ENCODE measurements at regions not wholly inside any gene's neighbourhood (a gene's known extent, or its start where the extent isn't known, plus 50 kb on each side); places are given as distances from the start of the nearest gene placed in this dataset.

DNA sequence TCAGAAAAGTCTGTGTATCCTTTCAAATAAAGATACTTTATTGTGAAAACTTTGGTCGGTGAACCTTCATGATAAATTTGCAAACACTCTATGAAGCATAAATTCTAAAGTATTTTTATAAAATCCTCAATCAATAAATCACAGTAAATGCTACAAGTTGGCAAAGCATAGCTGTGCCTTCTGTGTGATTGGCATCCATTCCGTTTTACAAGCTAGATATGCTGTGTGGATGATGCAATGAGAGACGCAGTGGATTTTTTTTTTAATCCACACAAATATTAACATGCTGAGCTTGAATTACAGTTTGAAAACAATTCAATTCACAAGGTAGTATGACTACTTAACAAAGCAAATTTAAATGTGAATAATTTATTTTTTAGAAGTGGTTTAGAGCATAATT, 937.2 kb downstream of the ZPLD1 start:
- no peak overlapping the region for H3K4me2 ChIP-seq (ENCODE audit: insufficient read depth, low read length)
- H3K4me1 ChIP-seq (ENCODE audit: insufficient read depth, low read length): no peaks in the 10 kb centered on the region
- H3K27me3 ChIP-seq (ENCODE audit: insufficient read depth, low read length): no peaks in the 10 kb centered on the region
- no peak overlapping the region for H3K4me3 ChIP-seq (ENCODE audit: insufficient read depth, low read length)
- no peaks in the 10 kb centered on the region for H4K20me1 ChIP-seq (ENCODE audit: insufficient read depth, low read length)
- H3K79me2 ChIP-seq (ENCODE audit: insufficient read depth, low read length): no peaks in the 10 kb centered on the region
- no peak for TF ChIP-seq CTCF (IDR thresholded peaks at IDR 0.05; ENCODE audit: extremely low read depth, low read depth, low read length)
- no peak for DNase-seq (ENCODE audit: insufficient read length, low spot score, missing footprints)
- no peaks in the 10 kb centered on the region for H3K9me3 ChIP-seq (ENCODE audit: low read depth, low read length)
- no peaks in the 10 kb centered on the region for H3K36me3 ChIP-seq (ENCODE audit: insufficient read depth, low read length)
- H3K27ac ChIP-seq (ENCODE audit: low read depth, low read length): no peak overlapping the region
- H2AFZ ChIP-seq (ENCODE audit: low read length): no peak overlapping the region

- no peak overlapping the region for H3K4me3 ChIP-seq (ENCODE audit: insufficient read depth, low read length)
- TF ChIP-seq CTCF (IDR thresholded peaks at IDR 0.05; ENCODE audit: extremely low read depth, low read depth, low read length): no peak
- H4K20me1 ChIP-seq (ENCODE audit: insufficient read depth, low read length): no peaks in the 10 kb centered on the region
- H3K36me3 ChIP-seq (ENCODE audit: insufficient read depth, low read length): no peaks in the 10 kb centered on the region
- no peak overlapping the region for H3K4me2 ChIP-seq (ENCODE audit: insufficient read depth, low read length)
- H3K27ac ChIP-seq (ENCODE audit: low read depth, low read length): no peak overlapping the region
- no peaks in the 10 kb centered on the region for H3K9me3 ChIP-seq (ENCODE audit: low read depth, low read length)
- no peaks in the 10 kb centered on the region for H3K4me1 ChIP-seq (ENCODE audit: insufficient read depth, low read length)
- H3K79me2 ChIP-seq (ENCODE audit: insufficient read depth, low read length): no peaks in the 10 kb centered on the region
- H2AFZ ChIP-seq (ENCODE audit: low read length): no peak overlapping the region
- DNase-seq (ENCODE audit: insufficient read length, low spot score, missing footprints): no peak
- no peaks in the 10 kb centered on the region for H3K27me3 ChIP-seq (ENCODE audit: insufficient read depth, low read length)
These were observed 945.6 kb downstream of the ZPLD1 start for GRCh38 chr3:103380391-103380790.

- Histone ChIP-seq H3K27me3 (ENCODE audit: insufficient read depth, low read length) (no peaks in the 10 kb centered on the region), H4K20me1 (ENCODE audit: insufficient read depth, low read length) (no peaks in the 10 kb centered on the region), H3K4me1 (ENCODE audit: insufficient read depth, low read length) (no peaks in the 10 kb centered on the region), H3K4me2 (ENCODE audit: insufficient read depth, low read length) (no peak overlapping the region), H3K79me2 (ENCODE audit: insufficient read depth, low read length) (no peaks in the 10 kb centered on the region), H3K36me3 (ENCODE audit: insufficient read depth, low read length) (no peaks in the 10 kb centered on the region), H3K27ac (ENCODE audit: low read depth, low read length) (no peak overlapping the region), H3K9me3 (ENCODE audit: low read depth, low read length) (no peaks in the 10 kb centered on the region), H2AFZ (ENCODE audit: low read length) (no peak overlapping the region), H3K4me3 (ENCODE audit: insufficient read depth, low read length) (no peak overlapping the region)
- no peak for DNase-seq (ENCODE audit: insufficient read length, low spot score, missing footprints)
- no peak for TF ChIP-seq CTCF (IDR thresholded peaks at IDR 0.05; ENCODE audit: extremely low read depth, low read depth, low read length)
These were observed 946.7 kb downstream of the ZPLD1 start for GRCh38 chr3:103381296-103382079.

DNA sequence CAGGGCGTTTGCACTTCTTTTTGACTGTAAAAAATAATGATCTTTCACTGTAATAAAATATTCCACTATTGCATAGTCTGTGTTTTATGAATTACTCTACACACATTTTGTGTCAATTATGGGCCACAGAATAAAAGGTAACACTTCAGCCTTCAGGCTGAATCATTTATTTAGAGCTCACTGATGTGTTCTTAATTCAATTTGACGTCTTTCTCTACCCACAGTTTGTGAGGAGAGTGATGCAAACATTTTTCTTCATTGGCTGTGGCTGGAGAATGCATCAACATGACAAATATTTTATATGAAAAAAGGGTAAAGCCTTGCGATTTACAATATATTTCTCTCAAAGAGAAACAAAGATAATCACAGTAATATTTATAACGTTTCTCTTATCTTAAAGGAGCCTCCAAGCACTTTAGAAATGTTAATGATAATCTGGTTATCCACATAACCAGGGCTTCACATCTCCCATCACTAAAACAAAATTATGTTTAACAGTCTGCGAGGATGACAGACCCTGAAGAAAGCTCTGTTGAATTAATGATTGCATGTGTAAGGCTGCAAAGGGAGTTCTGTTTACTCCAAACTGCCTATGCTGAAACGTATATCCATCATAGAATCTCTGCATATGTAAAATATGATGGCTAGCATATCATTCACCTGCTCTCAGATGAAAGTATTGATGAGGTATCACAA, 951.3 kb downstream of the ZPLD1 start:
- Histone ChIP-seq H3K4me1 (ENCODE audit: insufficient read depth, low read length) (no peaks in the 10 kb centered on the region), H3K4me3 (ENCODE audit: insufficient read depth, low read length) (no peak overlapping the region), H3K27me3 (ENCODE audit: insufficient read depth, low read length) (no peaks in the 10 kb centered on the region), H3K36me3 (ENCODE audit: insufficient read depth, low read length) (no peaks in the 10 kb centered on the region), H2AFZ (ENCODE audit: low read length) (no peak overlapping the region), H3K27ac (ENCODE audit: low read depth, low read length) (no peak overlapping the region), H3K4me2 (ENCODE audit: insufficient read depth, low read length) (no peak overlapping the region), H3K9me3 (ENCODE audit: low read depth, low read length) (no peaks in the 10 kb centered on the region), H3K79me2 (ENCODE audit: insufficient read depth, low read length) (no peaks in the 10 kb centered on the region), H4K20me1 (ENCODE audit: insufficient read depth, low read length) (no peaks in the 10 kb centered on the region)
- no peak for DNase-seq (ENCODE audit: insufficient read length, low spot score, missing footprints)
- TF ChIP-seq CTCF (IDR thresholded peaks at IDR 0.05; ENCODE audit: extremely low read depth, low read depth, low read length): no peak

All from osteoblast (primary cell).